PC-3 (cell line): ENCODE measurements at regions not wholly inside any gene's neighbourhood (a gene's known extent, or its start where the extent isn't known, plus 50 kb on each side); places are given as distances from the start of the nearest gene placed in this dataset.

ENCODE experiments used
- EZH2 ChIP-seq: fragments of 300-600 bp; sonication (generic); IDR thresholded peaks from one replicate; pipeline ENCODE4 v1.6.1; 2017; ENCODE audit warnings: antibody characterized with exemption, mild to moderate bottlenecking, low read length; ENCODE audit not compliant: unreplicated experiment
- EZH2phosphoT487 ChIP-seq: fragments of 300-600 bp; sonication (generic); IDR thresholded peaks from 2 replicates; pipeline ENCODE4 v1.6.1; 2018; ENCODE audit warnings: mild to moderate bottlenecking, antibody characterized with exemption, low read length, borderline replicate concordance
- TF ChIP-seq, protein P1 (sequence below): fragments of 300-600 bp; sonication (generic); conservative IDR thresholded peaks from 2 replicates; pipeline ENCODE4 v1.5.1; 2017; ENCODE audit warnings: antibody characterized with exemption, low read depth, mild to moderate bottlenecking, low read length

DNA sequence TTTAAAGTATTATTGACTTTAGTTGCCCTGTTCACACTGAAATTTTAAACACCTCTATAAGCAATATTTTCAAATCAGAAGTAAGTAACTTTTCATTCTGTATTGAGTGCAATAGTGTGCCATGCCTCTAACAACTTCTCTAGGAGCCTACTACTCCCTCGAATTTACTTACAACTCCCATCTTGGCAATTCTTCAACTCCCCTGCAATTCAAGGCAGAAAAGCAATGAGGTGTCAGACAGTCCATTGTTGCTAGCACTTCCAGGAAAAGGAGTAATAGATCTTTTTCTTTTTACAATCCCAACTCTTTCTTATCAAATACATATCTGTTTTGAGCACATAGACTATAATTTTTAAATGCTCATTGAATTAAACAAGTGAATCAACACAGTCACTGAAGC, 222.7 kb upstream of the PUM3 start:
- TF ChIP-seq, protein P1, sequence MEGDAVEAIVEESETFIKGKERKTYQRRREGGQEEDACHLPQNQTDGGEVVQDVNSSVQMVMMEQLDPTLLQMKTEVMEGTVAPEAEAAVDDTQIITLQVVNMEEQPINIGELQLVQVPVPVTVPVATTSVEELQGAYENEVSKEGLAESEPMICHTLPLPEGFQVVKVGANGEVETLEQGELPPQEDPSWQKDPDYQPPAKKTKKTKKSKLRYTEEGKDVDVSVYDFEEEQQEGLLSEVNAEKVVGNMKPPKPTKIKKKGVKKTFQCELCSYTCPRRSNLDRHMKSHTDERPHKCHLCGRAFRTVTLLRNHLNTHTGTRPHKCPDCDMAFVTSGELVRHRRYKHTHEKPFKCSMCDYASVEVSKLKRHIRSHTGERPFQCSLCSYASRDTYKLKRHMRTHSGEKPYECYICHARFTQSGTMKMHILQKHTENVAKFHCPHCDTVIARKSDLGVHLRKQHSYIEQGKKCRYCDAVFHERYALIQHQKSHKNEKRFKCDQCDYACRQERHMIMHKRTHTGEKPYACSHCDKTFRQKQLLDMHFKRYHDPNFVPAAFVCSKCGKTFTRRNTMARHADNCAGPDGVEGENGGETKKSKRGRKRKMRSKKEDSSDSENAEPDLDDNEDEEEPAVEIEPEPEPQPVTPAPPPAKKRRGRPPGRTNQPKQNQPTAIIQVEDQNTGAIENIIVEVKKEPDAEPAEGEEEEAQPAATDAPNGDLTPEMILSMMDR: no peak
- TF ChIP-seq EZH2phosphoT487 (no peak), EZH2 (no peak)
